Gastrocnemius medialis (tissue), 4 donors: ENCODE measurements at regions not wholly inside any gene's neighbourhood (a gene's known extent, or its start where the extent isn't known, plus 50 kb on each side); places are given as distances from the start of the nearest gene placed in this dataset.

Experiments
- CTCF ChIP-seq, 5 experiments: fragments of 450-650 bp in 3 of 5; fragments of 200-600 bp in 2 of 5; sonication (generic) in 2 of 5; IDR thresholded peaks in 4 of 5; conservative IDR thresholded peaks in 1 of 5; 1 replicate in 4 of 5; 2 replicates in 1 of 5; pipeline ENCODE4 v1.5.1; 2016 to 2019; ENCODE audit warnings: antibody characterized with exemption in 5 of 5, mild to moderate bottlenecking in 3 of 5, moderate library complexity in 3 of 5
- POLR2A ChIP-seq, 2 donors: fragments of 450-650 bp; IDR thresholded peaks; one replicate each; pipeline ENCODE4 v1.6.1; 2017; ENCODE audit warnings: antibody characterized with exemption in 2 of 2, mild to moderate bottlenecking in 2 of 2, moderate library complexity in 2 of 2

GRCh38 chr6:102493485-102493884 is 1100.0 kb downstream of the GRIK2 start:
- no peak for TF ChIP-seq POLR2A (IDR thresholded peaks at IDR 0.05)
- no peak for TF ChIP-seq CTCF (IDR thresholded peaks at IDR 0.05 in 4 of 5, conservative IDR thresholded peaks at IDR 0.05 in 1 of 5)
